Neutrophil (primary cell): ENCODE measurements at regions not wholly inside any gene's neighbourhood (a gene's known extent, or its start where the extent isn't known, plus 50 kb on each side); places are given as distances from the start of the nearest gene placed in this dataset.

Experiments used
- H3K27ac ChIP-seq: fragments of 200-600 bp; sonication (generic); 2 replicates; pipeline ENCODE4 v1.5.1; 2016; ENCODE audit warnings: mild to moderate bottlenecking, moderate library complexity
- H3K27me3 ChIP-seq: fragments of 200-600 bp; sonication (generic); 2 replicates; pipeline ENCODE4 v1.6.0; 2016; ENCODE audit warnings: mild to moderate bottlenecking
- H3K36me3 ChIP-seq: fragments of 200-600 bp; sonication (generic); 2 replicates; pipeline ENCODE4 v1.5.1; 2017
- H3K4me1 ChIP-seq, 2 experiments: fragments of 200-600 bp in 1 of 2; sonication (generic) in 1 of 2; 1 replicate in 1 of 2; 2 replicates in 1 of 2; pipeline versions ENCODE4 v1.5.1 to v1.6.1; 2013 to 2016; ENCODE audit warnings: low read depth in 1 of 2, low read length in 1 of 2, mild to moderate bottlenecking in 1 of 2, moderate library complexity in 1 of 2; ENCODE audit not compliant: control insufficient read depth in 1 of 2, insufficient read depth in 1 of 2
- H3K4me3 ChIP-seq, 2 experiments: fragments of 200-600 bp in 1 of 2; sonication (generic) in 1 of 2; 1 replicate in 1 of 2; 2 replicates in 1 of 2; pipeline ENCODE4 v1.5.1; 2013 to 2016; ENCODE audit warnings: low read depth in 1 of 2, low read length in 1 of 2, mild to moderate bottlenecking in 1 of 2, moderate library complexity in 1 of 2
- H3K9me3 ChIP-seq: fragments of 200-600 bp; sonication (generic); 2 replicates; pipeline ENCODE4 v1.5.1; 2016
- TF ChIP-seq, protein P1 (sequence below): fragments of 200-600 bp; sonication (generic); IDR thresholded peaks from 2 replicates; pipeline ENCODE4 v1.5.1; 2016; ENCODE audit warnings: antibody characterized with exemption

DNA sequence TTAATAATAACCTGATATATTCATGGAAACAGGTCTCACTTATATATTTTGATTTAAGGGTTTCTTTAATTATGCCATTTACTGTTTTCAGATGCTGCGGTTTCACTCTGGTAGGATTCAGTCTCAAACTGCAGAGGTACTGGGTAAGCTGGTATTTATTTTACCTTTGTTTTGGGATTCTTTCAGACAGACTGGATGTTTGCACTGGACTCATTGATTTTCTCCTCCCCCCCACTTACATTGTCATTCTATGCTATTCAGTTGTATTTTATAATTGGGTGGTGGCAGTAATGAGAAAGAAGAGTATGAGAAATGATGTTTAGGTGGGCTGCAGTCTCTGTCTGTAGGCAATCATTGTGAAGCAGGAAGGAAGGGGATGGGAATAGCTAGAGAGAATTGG, 155.6 kb downstream of the AQP4 start:
- peak overlapping the region in 1 of 2 experiments; percentile 20 for H3K4me3 ChIP-seq

GRCh38 chr18:26708806-26709716, 156.4 kb downstream of the AQP4 start:
- peak overlapping the region; percentile 87 for H3K27ac ChIP-seq
- H3K4me1 ChIP-seq = peaks cover 80 to 86% of the 10 kb centered on the region in 2 experiments
- H3K9me3 ChIP-seq = no peaks in the 10 kb centered on the region
- no peaks in the 10 kb centered on the region for H3K36me3 ChIP-seq
- H3K4me3 ChIP-seq = peak overlapping the region in 1 of 2 experiments; percentile 13
- TF ChIP-seq, protein P1, sequence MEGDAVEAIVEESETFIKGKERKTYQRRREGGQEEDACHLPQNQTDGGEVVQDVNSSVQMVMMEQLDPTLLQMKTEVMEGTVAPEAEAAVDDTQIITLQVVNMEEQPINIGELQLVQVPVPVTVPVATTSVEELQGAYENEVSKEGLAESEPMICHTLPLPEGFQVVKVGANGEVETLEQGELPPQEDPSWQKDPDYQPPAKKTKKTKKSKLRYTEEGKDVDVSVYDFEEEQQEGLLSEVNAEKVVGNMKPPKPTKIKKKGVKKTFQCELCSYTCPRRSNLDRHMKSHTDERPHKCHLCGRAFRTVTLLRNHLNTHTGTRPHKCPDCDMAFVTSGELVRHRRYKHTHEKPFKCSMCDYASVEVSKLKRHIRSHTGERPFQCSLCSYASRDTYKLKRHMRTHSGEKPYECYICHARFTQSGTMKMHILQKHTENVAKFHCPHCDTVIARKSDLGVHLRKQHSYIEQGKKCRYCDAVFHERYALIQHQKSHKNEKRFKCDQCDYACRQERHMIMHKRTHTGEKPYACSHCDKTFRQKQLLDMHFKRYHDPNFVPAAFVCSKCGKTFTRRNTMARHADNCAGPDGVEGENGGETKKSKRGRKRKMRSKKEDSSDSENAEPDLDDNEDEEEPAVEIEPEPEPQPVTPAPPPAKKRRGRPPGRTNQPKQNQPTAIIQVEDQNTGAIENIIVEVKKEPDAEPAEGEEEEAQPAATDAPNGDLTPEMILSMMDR = no peak
- no peaks in the 10 kb centered on the region for H3K27me3 ChIP-seq

More for the DNA sequence above, 155.6 kb downstream of the AQP4 start:
- no peaks in the 10 kb centered on the region for H3K9me3 ChIP-seq
- TF ChIP-seq, protein P1 = no peak
- no peaks in the 10 kb centered on the region for H3K36me3 ChIP-seq
- H3K27ac ChIP-seq = peak overlapping the region; percentile 87
- peaks cover 75 to 78% of the 10 kb centered on the region in 2 experiments for H3K4me1 ChIP-seq
- no peaks in the 10 kb centered on the region for H3K27me3 ChIP-seq

GRCh38 chr18:26706911-26707351, 158.6 kb downstream of the AQP4 start:
- TF ChIP-seq, protein P1 = no peak
- Histone ChIP-seq H3K4me3 (peak overlapping the region; percentile 33 to 39), H3K36me3 (no peaks in the 10 kb centered on the region), H3K27me3 (no peaks in the 10 kb centered on the region), H3K4me1 (peaks cover 97 to 100% of the 10 kb centered on the region in 2 experiments), H3K27ac (peak overlapping the region; percentile 87), H3K9me3 (no peaks in the 10 kb centered on the region)

- no peak overlapping the region for H3K4me3 ChIP-seq
- H3K9me3 ChIP-seq = no peaks in the 10 kb centered on the region
- peaks cover 94 to 100% of the 10 kb centered on the region in 2 experiments for H3K4me1 ChIP-seq
- no peaks in the 10 kb centered on the region for H3K36me3 ChIP-seq
- H3K27ac ChIP-seq = peak overlapping the region; percentile 87
- TF ChIP-seq, protein P1 = no peak
- no peaks in the 10 kb centered on the region for H3K27me3 ChIP-seq
Observed at GRCh38 chr18:26705757-26706156, 157.4 kb upstream of the KCTD1 start.

GRCh38 chr18:26703170-26703930, 155.0 kb upstream of the KCTD1 start:
- Histone ChIP-seq H3K4me3 (peak overlapping the region in 1 of 2 experiments; percentile 30), H3K36me3 (no peaks in the 10 kb centered on the region), H3K27me3 (no peaks in the 10 kb centered on the region), H3K9me3 (no peaks in the 10 kb centered on the region), H3K27ac (peak overlapping the region; percentile 85), H3K4me1 (peaks cover 81 to 86% of the 10 kb centered on the region in 2 experiments)
- TF ChIP-seq, protein P1 = no peak
